Breast epithelium (tissue), 4 donors: ENCODE measurements at regions not wholly inside any gene's neighbourhood (a gene's known extent, or its start where the extent isn't known, plus 50 kb on each side); places are given as distances from the start of the nearest gene placed in this dataset.

Experiments
- DNase-seq, 2 donors: peaks; one replicate each; pipeline ENCODE4 v3.0.0-alpha.2; 2019; ENCODE audit warnings: low spot score in 2 of 2
- H3K27ac ChIP-seq, 2 donors: fragments of 200-600 bp; sonication (generic) in 1 of 2; one replicate each; pipeline ENCODE4 v1.5.1; 2016 to 2019; ENCODE audit warnings: mild to moderate bottlenecking in 1 of 2
- H3K27me3 ChIP-seq, 2 donors: fragments of 200-600 bp; sonication (generic) in 1 of 2; one replicate each; pipeline versions ENCODE4 v1.5.1 to v1.6.0; 2017 to 2019; ENCODE audit warnings: control low read depth in 1 of 2, mild to moderate bottlenecking in 1 of 2
- H3K36me3 ChIP-seq: fragments of 200-600 bp; one replicate; pipeline ENCODE4 v1.5.1; 2019
- H3K4me1 ChIP-seq, 2 donors: fragments of 200-600 bp; sonication (generic); one replicate each; pipeline ENCODE4 v1.5.1; 2016 to 2019; ENCODE audit warnings: control low read depth in 1 of 2
- H3K4me3 ChIP-seq, 3 donors: fragments of 200-600 bp; sonication (generic); 1 replicate in 2 of 3; 2 replicates in 1 of 3; pipeline ENCODE4 v1.5.1; 2016 to 2019; ENCODE audit warnings: mild to moderate bottlenecking in 3 of 3, moderate library complexity in 2 of 3
- H3K9me3 ChIP-seq, 2 donors: fragments of 200-600 bp; sonication (generic) in 1 of 2; one replicate each; pipeline ENCODE4 v1.5.1; 2016 to 2019; ENCODE audit warnings: control low read depth in 1 of 2
- CTCF ChIP-seq, 3 donors: fragments of 450-650 bp; IDR thresholded peaks; one replicate each; pipeline ENCODE4 v1.5.1; 2016 to 2017; ENCODE audit warnings: antibody characterized with exemption in 3 of 3, mild to moderate bottlenecking in 3 of 3, moderate library complexity in 3 of 3
- POLR2A ChIP-seq: fragments of 450-650 bp; IDR thresholded peaks from one replicate; pipeline ENCODE4 v1.6.1; 2016; ENCODE audit warnings: antibody characterized with exemption, mild to moderate bottlenecking, moderate library complexity
- POLR2AphosphoS5 ChIP-seq, 3 donors: sonication (generic); formaldehyde crosslinking; IDR thresholded peaks; one replicate each; pipeline ENCODE4 v1.6.1; 2017; ENCODE audit warnings: antibody characterized with exemption in 3 of 3
- intact Hi-C: fragments of 100-400 bp; cut with DNase I; formaldehyde crosslinking; loops from one replicate; pipeline ENCODE4 v1.15.1; 2023; ENCODE audit warnings: low total_unique reads

- no peaks in the 10 kb centered on the region for H3K27me3 ChIP-seq
- intact Hi-C loops: no loop called here
- no peaks in the 10 kb centered on the region for H3K4me1 ChIP-seq
- H3K27ac ChIP-seq: no peak overlapping the region
- H3K9me3 ChIP-seq: no peaks in the 10 kb centered on the region
- H3K36me3 ChIP-seq: no peaks in the 10 kb centered on the region
- H3K4me3 ChIP-seq: no peak overlapping the region
- no peak for DNase-seq
- TF ChIP-seq POLR2AphosphoS5 (IDR thresholded peaks at IDR 0.05) (no peak), CTCF (IDR thresholded peaks at IDR 0.05) (no peak), POLR2A (no peak)
Measured at GRCh38 chr3:86797946-86798345, 193.0 kb downstream of the VGLL3 start.

- intact Hi-C loops: no loop called here
- H3K27me3 ChIP-seq: no peaks in the 10 kb centered on the region
- peak overlapping the region; percentile 65 to 72 for H3K27ac ChIP-seq
- TF ChIP-seq CTCF (IDR thresholded peaks at IDR 0.05): no peak
- TF ChIP-seq POLR2A: no peak
- TF ChIP-seq POLR2AphosphoS5 (IDR thresholded peaks at IDR 0.05): no peak
- no peaks in the 10 kb centered on the region for H3K36me3 ChIP-seq
- H3K4me1 ChIP-seq: no peaks in the 10 kb centered on the region
- no peaks in the 10 kb centered on the region for H3K9me3 ChIP-seq
- H3K4me3 ChIP-seq: peak overlapping the region; percentile 4 to 17 (median 13)
- DNase-seq: no peak
Measured at GRCh38 chr3:86794361-86795065, 196.4 kb downstream of the VGLL3 start.

- no peak overlapping the region for H3K4me3 ChIP-seq
- DNase-seq: peak in 1 of 2 donors; percentile 32
- no peaks in the 10 kb centered on the region for H3K36me3 ChIP-seq
- H3K4me1 ChIP-seq: no peaks in the 10 kb centered on the region
- H3K9me3 ChIP-seq: no peaks in the 10 kb centered on the region
- TF ChIP-seq POLR2A (no peak), POLR2AphosphoS5 (IDR thresholded peaks at IDR 0.05) (peak in 2 of 3 donors; percentile 16 to 63)
- intact Hi-C loops: no loop called here
- H3K27me3 ChIP-seq: no peaks in the 10 kb centered on the region
- peak overlapping the region; percentile 65 to 72 for H3K27ac ChIP-seq
Measured at GRCh38 chr3:86793786-86794185, 197.2 kb downstream of the VGLL3 start.

GRCh38 chr3:86792316-86792715, 198.6 kb downstream of the VGLL3 start:
- H3K27me3 ChIP-seq: no peaks in the 10 kb centered on the region
- no peak for TF ChIP-seq POLR2A
- no peak for TF ChIP-seq CTCF (IDR thresholded peaks at IDR 0.05)
- no peak for TF ChIP-seq POLR2AphosphoS5 (IDR thresholded peaks at IDR 0.05)
- H3K36me3 ChIP-seq: no peaks in the 10 kb centered on the region
- H3K27ac ChIP-seq: no peak overlapping the region
- DNase-seq: no peak
- no peaks in the 10 kb centered on the region for H3K9me3 ChIP-seq
- H3K4me3 ChIP-seq: no peak overlapping the region
- intact Hi-C loops: no loop called here
- H3K4me1 ChIP-seq: no peaks in the 10 kb centered on the region

- DNase-seq: no peak
- no peak overlapping the region for H3K27ac ChIP-seq
- intact Hi-C loops: no loop called here
Measured at GRCh38 chr3:86790884-86791549, 199.9 kb downstream of the VGLL3 start.

More at GRCh38 chr3:86790884-86791549, 199.9 kb downstream of the VGLL3 start:
- TF ChIP-seq POLR2AphosphoS5 (IDR thresholded peaks at IDR 0.05): no peak
- TF ChIP-seq POLR2A: no peak
- TF ChIP-seq CTCF (IDR thresholded peaks at IDR 0.05): no peak
- H3K4me1 ChIP-seq: no peaks in the 10 kb centered on the region
- H3K36me3 ChIP-seq: no peaks in the 10 kb centered on the region
- no peak overlapping the region for H3K4me3 ChIP-seq
- H3K27me3 ChIP-seq: no peaks in the 10 kb centered on the region
- H3K9me3 ChIP-seq: no peaks in the 10 kb centered on the region
